DMS79 (cell line): ENCODE measurements at regions not wholly inside any gene's neighbourhood (a gene's known extent, or its start where the extent isn't known, plus 50 kb on each side); places are given as distances from the start of the nearest gene placed in this dataset.
"Not testable (repeated sequence)": the region's sequence is repeated elsewhere in the genome, so short reads cannot be mapped to it uniquely, and the experiment has no call there.

Experiments used
- DNase-seq: peaks from one replicate; lab custom pipeline; 2025; lab: John Stamatoyannopoulos, UW

DNA sequence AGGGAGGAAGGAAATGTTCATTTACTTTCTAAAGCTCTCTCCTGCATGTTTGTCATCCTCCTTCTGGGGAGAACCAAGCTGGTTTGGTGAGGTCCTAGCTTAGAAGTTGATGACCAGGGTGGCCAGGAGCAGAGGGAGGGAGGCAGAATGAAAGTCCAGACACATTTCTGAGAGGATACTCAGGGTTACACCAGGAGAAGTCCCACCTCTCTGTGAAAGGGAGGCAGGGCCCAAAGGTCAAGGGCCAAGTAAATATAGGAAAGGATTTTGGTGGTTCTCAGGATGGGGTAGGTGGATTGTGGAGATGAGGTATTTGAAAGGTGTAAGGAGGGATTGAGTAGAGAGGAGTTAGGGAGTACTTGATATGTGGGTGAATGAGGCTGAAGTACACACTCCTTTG is 58.0 kb upstream of the FBXO11 start:
- no peak for DNase-seq

DNA sequence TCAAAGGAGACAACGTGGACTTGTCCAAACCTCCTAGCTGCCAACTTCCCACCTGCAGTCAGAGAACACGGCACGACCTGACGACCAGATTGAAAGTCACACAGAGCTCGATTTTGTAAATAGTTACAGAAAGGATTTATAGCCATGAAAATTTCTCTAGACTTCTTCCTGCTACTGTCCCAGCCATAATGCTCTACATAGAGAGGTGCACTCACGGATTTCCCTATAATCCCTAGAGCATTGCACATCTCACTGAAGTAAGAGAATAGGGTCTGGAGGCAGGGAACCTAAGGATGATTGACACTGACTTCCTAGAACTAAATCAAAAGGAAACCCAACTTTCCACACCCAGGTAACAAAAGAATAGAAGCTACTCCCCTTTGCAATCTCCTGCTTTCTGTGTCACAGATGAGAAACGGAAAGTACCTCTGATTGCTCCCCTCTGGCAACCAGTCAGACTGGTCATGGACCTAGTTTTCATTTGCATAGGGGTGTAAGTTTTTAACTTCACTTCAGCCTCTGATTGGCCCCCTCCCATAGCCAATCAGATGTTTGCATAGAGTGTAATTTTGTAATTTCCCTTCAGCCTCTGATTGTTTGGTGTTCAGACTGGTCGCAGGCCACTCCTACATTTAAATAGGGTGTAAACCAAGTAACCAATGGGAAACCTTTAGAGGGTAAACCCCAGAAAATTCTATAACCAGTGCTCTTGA is 58.6 kb upstream of the FBXO11 start:
- no peak for DNase-seq

GRCh38 chr2:47976728-47977127 is 70.4 kb upstream of the FBXO11 start:
- not testable (repeated sequence) for DNase-seq

GRCh38 chr2:47984041-47984440 is 77.7 kb upstream of the FBXO11 start:
- DNase-seq: peak; percentile 46

DNA sequence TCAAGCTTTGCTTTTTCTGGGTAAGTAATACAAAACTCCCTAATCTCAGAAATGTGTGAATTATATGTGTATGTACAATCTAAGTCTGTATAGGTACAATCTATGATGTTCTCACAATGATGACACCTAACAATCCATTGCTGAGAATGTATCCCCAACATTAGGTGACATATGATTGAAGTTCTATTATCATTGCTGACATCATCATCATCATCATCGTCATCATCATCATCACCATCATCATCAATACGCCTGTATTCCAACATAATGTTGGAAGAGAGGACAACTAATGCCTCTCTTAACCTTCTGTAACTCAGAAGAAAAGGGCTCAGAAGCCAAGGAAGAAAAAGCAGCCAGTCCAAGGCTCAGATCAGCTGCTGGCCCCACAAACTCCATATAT is 84.2 kb upstream of the FBXO11 start:
- no peak for DNase-seq

GRCh38 chr2:47992671-47993070 is 86.4 kb upstream of the FBXO11 start:
- no peak for DNase-seq

DNA sequence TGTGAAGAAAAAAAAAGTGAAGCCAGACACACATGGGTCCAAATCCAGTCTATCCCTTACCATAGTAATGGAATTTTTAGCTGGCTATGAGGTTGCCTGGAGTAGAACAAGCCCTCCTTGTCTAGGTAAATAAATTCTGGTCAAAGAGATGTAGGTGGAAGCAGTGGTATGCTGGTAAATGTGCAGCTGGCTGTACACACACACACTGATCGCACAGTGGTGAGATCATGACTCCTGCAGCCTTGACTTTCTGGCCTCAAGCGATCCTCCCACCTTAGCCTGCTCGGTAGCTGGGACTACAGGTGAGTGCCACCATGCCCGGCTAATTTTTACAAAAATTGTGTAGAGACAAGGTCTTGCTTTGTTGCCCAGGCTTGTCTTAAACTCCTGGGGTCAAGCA is 90.5 kb upstream of the FBXO11 start:
- no peak for DNase-seq

DNA sequence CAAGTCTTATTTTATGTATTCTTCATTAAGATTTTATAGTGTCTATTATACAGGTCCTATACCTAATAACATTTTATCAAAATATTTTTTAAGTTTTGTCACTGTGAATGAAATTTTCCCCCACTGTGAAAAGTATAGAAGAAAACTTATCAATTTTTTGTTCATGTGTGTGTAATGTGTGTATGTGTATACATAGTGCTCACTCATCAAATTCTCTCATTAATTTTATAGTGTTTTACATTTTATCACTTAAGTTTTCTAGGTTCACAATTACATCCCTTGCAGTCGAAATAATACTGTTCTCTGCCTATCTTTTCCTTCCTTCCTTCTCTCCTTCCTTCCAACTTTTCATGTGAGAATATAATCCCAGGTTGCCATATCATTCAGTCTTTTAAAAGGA is 93.2 kb upstream of the FBXO11 start:
- no peak for DNase-seq

DNA sequence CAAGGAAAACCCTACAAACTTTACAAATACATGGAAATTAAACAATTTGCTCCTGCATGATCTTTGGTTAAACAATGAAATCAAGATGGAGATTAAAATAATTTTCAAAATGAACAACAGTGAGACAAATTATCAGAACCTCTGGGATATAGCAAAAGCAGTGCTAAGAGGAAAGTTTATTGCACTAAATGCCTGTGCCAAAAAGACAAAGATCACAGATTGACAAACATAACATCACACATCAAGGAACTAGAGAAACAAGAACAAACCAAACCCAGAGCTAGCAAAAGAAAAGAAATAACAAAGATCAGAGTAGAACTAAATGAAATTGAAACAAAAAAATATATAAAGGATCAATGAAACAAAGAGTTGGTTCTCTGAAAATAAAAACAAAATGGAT is 95.2 kb upstream of the FBXO11 start:
- no peak for DNase-seq

- no peak for DNase-seq
Observed at GRCh38 chr2:48006094-48006493, 99.8 kb upstream of the FBXO11 start.

GRCh38 chr2:48007699-48008268 is 101.5 kb upstream of the FBXO11 start:
- DNase-seq: no peak

DNA sequence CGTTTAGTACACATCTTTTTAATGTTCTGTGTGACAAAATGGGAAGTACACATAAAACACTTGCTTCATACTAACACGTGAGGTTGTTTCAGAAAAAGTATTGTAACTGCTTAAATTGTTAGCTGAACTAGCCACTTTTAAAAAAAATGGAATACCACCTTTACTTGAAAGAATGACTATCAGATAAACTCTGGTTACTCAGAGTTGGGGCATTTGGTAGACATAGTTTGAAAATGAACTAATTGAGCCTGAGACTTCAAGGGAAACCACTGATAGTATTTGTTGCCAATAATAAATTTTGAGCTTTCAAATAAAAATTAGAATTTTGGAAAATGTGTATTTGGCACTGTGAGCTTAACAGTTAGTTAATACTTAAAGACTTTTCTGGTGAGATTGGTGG is 103.0 kb upstream of the FBXO11 start:
- no peak for DNase-seq

DNA sequence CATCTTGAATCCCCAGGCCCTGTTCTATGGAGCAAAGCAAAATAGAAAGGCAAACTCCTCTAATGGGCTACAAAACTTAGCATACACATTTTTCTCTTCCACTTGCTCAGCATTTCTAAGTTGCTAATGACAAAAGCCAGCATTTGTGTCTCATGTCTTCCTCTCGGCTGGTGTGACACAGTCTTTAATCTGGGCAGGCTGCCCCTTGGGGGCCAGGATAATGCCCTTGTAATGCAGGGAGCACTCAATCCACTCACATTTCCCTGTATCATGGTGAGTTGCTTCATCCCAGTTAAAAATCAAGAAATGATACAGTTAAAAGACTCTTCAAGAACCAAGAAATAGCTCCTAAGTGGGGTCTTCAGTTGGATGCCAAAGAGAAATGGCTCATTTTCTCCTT is 109.1 kb upstream of the FBXO11 start:
- DNase-seq: peak; percentile 86

- no peak for DNase-seq
Observed at GRCh38 chr2:48016225-48017019, 110.1 kb upstream of the FBXO11 start.

DNA sequence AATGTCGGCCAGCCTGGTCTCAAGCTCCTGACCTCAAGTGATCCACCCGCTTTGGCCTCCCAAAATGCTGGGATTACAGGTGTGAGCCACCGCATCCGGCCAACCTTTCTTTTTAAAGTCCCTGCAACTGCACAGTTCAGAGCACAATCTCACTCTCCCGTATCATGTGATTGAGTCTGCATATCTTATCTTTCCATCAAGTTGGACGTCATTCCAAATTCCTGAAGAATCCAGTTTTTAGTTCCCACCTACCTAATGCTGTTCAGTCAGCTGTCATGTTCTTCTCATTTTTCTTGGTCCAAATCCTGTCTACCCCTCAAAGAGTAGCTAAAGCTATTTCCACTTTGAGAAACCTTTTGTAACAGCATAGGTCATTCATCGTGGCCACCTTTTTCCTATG is 110.8 kb upstream of the FBXO11 start:
- DNase-seq: no peak

DNA sequence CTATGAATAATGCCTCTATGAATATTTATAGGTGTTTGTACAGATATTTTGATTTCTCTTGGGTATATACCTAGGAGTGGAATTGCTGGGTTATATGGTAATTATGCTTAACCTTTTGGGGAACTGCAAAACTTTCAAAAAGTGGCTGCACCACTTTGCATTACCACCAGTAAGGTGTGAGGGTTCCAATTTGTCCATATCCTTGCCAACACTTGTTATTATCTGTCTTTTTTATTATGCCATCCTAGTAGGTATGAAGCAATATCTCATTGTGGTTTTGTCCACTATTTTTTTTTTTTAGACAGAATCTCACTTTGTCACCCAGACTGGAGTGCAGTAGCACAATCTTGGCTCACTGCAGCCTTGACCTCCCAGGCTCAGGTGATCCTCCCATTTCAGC is 112.2 kb upstream of the FBXO11 start:
- DNase-seq: no peak

- no peak for DNase-seq
Observed at GRCh38 chr2:48026865-48027264, 120.6 kb upstream of the FBXO11 start.

- no peak for DNase-seq
Observed at GRCh38 chr2:48032765-48033164, 126.5 kb upstream of the FBXO11 start.

DNA sequence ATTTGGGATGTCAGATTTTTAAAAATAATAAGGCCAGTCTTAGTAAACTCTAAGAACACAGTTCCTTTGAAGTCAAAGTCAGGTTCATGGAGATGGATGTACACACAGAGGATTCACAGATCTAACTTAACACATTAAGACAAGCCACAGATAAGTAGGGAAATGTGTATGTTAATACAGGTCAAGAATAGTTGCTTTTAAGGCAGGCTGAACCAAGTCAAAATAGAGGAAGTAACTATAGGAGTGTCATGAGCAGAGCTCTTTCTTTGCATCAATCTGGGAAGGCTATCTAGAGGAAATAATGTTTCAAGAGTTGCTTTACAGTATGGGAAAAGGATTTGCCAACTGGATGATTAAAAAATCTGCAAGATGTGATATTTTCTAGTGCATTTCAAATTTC is 128.0 kb upstream of the FBXO11 start:
- DNase-seq: no peak

DNA sequence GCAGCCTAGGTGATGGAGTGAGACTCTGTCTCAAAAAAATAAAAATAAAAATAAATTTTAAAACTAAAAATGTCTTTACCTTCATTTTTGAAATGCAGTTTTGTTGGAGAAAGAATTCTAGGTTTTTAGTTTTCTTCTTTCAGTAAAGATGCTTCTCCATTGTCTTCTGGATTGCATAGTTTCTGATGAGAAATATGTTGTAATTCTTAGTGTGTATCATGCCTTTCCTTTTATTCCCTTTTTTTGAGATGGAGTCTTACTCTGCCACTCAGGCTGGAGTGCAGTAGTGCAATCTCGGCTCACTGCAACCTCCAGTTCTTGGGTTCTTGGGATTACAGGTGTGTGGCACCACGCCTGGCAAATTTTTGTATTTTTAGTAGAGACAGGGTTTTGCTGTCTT is 130.0 kb upstream of the FBXO11 start:
- no peak for DNase-seq

DNA sequence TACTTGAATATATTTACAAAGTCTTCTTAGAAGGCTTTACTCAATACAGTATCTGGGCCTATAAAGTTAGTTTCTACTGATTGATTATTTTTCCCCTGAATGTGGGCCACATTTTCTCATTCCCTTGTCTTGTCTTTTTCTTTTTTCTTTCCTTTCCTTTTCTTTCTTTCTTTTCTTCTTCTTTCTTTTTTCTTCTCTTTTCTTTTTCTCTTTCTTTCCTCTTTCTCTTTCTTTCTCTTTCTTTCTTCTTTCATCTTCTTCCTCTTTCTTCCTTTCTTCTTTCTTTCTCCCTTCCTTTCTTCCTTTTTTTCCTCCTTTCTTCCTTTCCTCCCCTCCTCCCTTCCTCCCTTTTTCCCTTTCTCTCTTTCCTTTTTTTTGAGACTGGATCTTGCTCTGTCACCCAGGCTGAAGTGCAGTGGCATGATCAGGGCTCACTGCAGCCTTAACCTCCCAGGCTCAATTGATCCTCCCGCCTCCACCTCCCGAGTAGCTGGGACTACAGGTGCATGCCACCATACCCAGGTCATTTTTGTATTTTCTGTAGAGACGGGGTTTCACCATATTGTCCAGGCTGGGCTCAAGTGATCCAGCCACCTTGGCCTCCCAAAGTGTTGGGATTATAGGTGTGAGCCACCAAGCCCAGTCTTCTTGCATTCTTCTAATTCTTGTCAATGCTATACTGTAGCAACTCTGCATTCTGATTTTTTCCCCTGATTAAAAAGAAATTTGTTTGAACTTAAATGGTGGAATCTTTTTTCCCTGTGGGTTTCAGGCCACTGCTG is 133.1 kb upstream of the FBXO11 start:
- no peak for DNase-seq

- no peak for DNase-seq
Observed at GRCh38 chr2:48043131-48043700, 136.9 kb upstream of the FBXO11 start.
